ENCODE measurements at regions not wholly inside any gene's neighbourhood (a gene's known extent, or its start where the extent isn't known, plus 50 kb on each side); places are given as distances from the start of the nearest gene placed in this dataset.
"Not testable (repeated sequence)": the region's sequence is repeated elsewhere in the genome, so short reads cannot be mapped to it uniquely, and the experiment has no call there.

GRCh38 chr6:25207453-25208155 lies 71.6 kb upstream of the CARMIL1 start:
- not testable (repeated sequence) for TF ChIP-seq CTCF, POLR2A (IDR thresholded peaks at IDR 0.05)
